B cell (primary cell): ENCODE measurements at regions not wholly inside any gene's neighbourhood (a gene's known extent, or its start where the extent isn't known, plus 50 kb on each side); places are given as distances from the start of the nearest gene placed in this dataset.
"Not testable (repeated sequence)": the region's sequence is repeated elsewhere in the genome, so short reads cannot be mapped to it uniquely, and the experiment has no call there.

ENCODE experiments used
- ATAC-seq: fragments of 200-7000 bp; cut with Tn5 transposase; one replicate; pipeline ENCODE4 v1.10.0; 2021; ENCODE audit warnings: low read depth, mild to moderate bottlenecking, moderate number of reproducible peaks, moderate library complexity
- CTCF ChIA-PET: fragments of 350-600 bp; sonication (Branson Sonifier 250); formaldehyde crosslinking; loops from one replicate; lab custom pipeline; 2021; ENCODE audit warnings: antibody characterized with exemption, inconsistent platforms; lab: Charles Lee
- POLR2A ChIA-PET: fragments of 350-600 bp; sonication (Branson Sonifier 250); formaldehyde crosslinking; loops from one replicate; lab custom pipeline; 2021; ENCODE audit warnings: antibody characterized with exemption; lab: Charles Lee
- DNase-seq: peaks from one replicate; pipeline ENCODE4 v3.0.0; 2013
- H2AFZ ChIP-seq: 2 replicates; pipeline ENCODE4 v1.6.1; 2012; ENCODE audit warnings: mild to moderate bottlenecking, low read depth, low read length; ENCODE audit not compliant: insufficient read depth, poor library complexity, severe bottlenecking
- H3K27ac ChIP-seq, 2 donors: 1 replicate in 1 of 2; 2 replicates in 1 of 2; pipeline ENCODE4 v1.5.1; 2012 to 2013; ENCODE audit warnings: low read length in 2 of 2, mild to moderate bottlenecking in 2 of 2, moderate library complexity in 1 of 2
- H3K27me3 ChIP-seq, 4 experiments: fragments of 200-600 bp in 1 of 4; sonication (generic) in 1 of 4; replicated peaks in 1 of 4; 1 replicate in 2 of 4; 2 replicates in 2 of 4; pipeline versions ENCODE4 v1.6.1 to v1.7.0; 2013 to 2016; ENCODE audit warnings: low read length in 3 of 4, mild to moderate bottlenecking in 2 of 4, mixed read lengths in 1 of 4, moderate library complexity in 1 of 4; ENCODE audit not compliant: insufficient read depth in 4 of 4, control insufficient read depth in 3 of 4; ENCODE audit errors: control extremely low read depth in 1 of 4
- H3K36me3 ChIP-seq, 2 experiments: replicated peaks in 1 of 2; 1 replicate in 1 of 2; 2 replicates in 1 of 2; pipeline versions ENCODE4 v1.6.1 to v1.7.1; 2013; ENCODE audit warnings: low read length in 1 of 2; ENCODE audit not compliant: insufficient read depth in 2 of 2, control insufficient read depth in 1 of 2; ENCODE audit errors: control extremely low read depth in 1 of 2, extremely low read depth in 1 of 2
- H3K4me1 ChIP-seq, 2 donors: fragments of 200-600 bp in 1 of 2; sonication (generic) in 1 of 2; 1 replicate in 1 of 2; 2 replicates in 1 of 2; pipeline versions ENCODE4 v1.5.1 to v1.6.1; 2013 to 2017; ENCODE audit warnings: low read length in 2 of 2; ENCODE audit not compliant: control insufficient read depth in 2 of 2, insufficient read depth in 2 of 2
- H3K4me2 ChIP-seq: replicated peaks from 2 replicates; pipeline ENCODE3; 2012; ENCODE audit warnings: mild to moderate bottlenecking, low read depth, low read length; ENCODE audit not compliant: poor library complexity, severe bottlenecking
- H3K4me3 ChIP-seq, 5 experiments: fragments of 200-600 bp in 1 of 5; sonication (generic) in 1 of 5; 1 replicate in 3 of 5; 2 replicates in 2 of 5; pipeline versions ENCODE4 v1.5.1 to v1.7.0; 2011 to 2016; ENCODE audit warnings: low read length in 4 of 5, mild to moderate bottlenecking in 4 of 5, low read depth in 2 of 5, control low read depth in 1 of 5, moderate library complexity in 1 of 5; ENCODE audit not compliant: insufficient read depth in 1 of 5; ENCODE audit errors: control extremely low read depth in 1 of 5, extremely low read depth in 1 of 5
- H3K79me2 ChIP-seq: fragments of 200-600 bp; sonication (generic); one replicate; pipeline ENCODE4 v1.6.0; 2016; ENCODE audit warnings: low read length; ENCODE audit not compliant: control insufficient read depth, insufficient read depth
- H3K9ac ChIP-seq: fragments of 200-600 bp; sonication (generic); 2 replicates; pipeline ENCODE4 v1.6.1; 2017; ENCODE audit warnings: mild to moderate bottlenecking, low read length, moderate library complexity
- H3K9me3 ChIP-seq, 3 donors: one replicate each; pipeline versions ENCODE4 v1.6.1 to v1.7.1; 2013; ENCODE audit warnings: low read length in 2 of 3; ENCODE audit not compliant: control insufficient read depth in 2 of 3, insufficient read depth in 1 of 3; ENCODE audit errors: control extremely low read depth in 1 of 3
- H4K20me1 ChIP-seq: 2 replicates; pipeline ENCODE4 v1.6.0; 2012; ENCODE audit warnings: mild to moderate bottlenecking, low read length; ENCODE audit not compliant: insufficient read depth, control insufficient read depth, poor library complexity, severe bottlenecking
- H3K27ac Mint-ChIP-seq: one replicate; pipeline ENCODE4 v1.8.0; 2021; ENCODE audit warnings: mixed read lengths
- H3K27me3 Mint-ChIP-seq: one replicate; pipeline ENCODE4 v1.8.0; 2021; ENCODE audit warnings: mixed read lengths
- H3K4me1 Mint-ChIP-seq: one replicate; pipeline ENCODE4 v1.8.0; 2021; ENCODE audit warnings: mixed read lengths
- H3K4me3 Mint-ChIP-seq: one replicate; pipeline ENCODE4 v1.8.0; 2021; ENCODE audit warnings: mixed read lengths
- H3K9me3 Mint-ChIP-seq: one replicate; pipeline ENCODE4 v1.8.0; 2022; ENCODE audit warnings: mixed read lengths; ENCODE audit not compliant: insufficient read depth
- EZH2 ChIP-seq: IDR thresholded peaks from 2 replicates; pipeline ENCODE4 v1.6.1; 2012; ENCODE audit warnings: borderline replicate concordance, low read depth, mild to moderate bottlenecking, moderate library complexity, low read length; ENCODE audit not compliant: insufficient read depth, poor library complexity, severe bottlenecking
- WGBS: methylation state at CpG from one replicate; pipeline ENCODE4 v1.1.5; 2013; ENCODE audit warnings: missing lambda C conversion rate; ENCODE audit not compliant: insufficient coverage; 5-methylcytosine and 5-hydroxymethylcytosine counted together
- intact Hi-C: fragments of 100-400 bp; cut with micrococcal nuclease; formaldehyde crosslinking; loops from one replicate; pipeline ENCODE4 v1.10.0; 2022
- TF ChIP-seq, protein P1 (sequence below): fragments of 200-600 bp; IDR thresholded peaks from one replicate; pipeline ENCODE4 v1.8.0; 2022; ENCODE audit warnings: antibody characterized with exemption, mild to moderate bottlenecking

DNA sequence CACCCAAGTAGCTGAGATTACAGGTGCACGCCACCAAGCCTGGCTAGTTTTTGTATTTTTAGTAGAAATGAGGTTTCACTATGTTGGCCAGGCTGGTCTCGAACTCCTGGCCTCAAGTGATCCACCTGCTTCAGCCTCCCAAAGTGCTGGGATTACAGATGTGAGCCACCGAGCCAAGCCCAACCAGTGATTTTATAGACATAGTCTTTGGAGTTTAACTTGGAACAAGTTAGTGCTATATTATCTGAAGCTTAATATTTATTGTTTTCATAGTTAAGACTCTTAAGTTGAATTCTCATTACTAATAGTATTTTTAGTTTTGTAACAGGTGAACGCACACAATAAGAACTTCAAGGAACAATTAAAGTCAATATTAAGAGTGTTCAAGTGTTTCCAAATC, 122.1 kb downstream of the SPAG6 start:
- H3K9me3 Mint-ChIP-seq, CTCF ChIA-PET: not testable (repeated sequence)

DNA sequence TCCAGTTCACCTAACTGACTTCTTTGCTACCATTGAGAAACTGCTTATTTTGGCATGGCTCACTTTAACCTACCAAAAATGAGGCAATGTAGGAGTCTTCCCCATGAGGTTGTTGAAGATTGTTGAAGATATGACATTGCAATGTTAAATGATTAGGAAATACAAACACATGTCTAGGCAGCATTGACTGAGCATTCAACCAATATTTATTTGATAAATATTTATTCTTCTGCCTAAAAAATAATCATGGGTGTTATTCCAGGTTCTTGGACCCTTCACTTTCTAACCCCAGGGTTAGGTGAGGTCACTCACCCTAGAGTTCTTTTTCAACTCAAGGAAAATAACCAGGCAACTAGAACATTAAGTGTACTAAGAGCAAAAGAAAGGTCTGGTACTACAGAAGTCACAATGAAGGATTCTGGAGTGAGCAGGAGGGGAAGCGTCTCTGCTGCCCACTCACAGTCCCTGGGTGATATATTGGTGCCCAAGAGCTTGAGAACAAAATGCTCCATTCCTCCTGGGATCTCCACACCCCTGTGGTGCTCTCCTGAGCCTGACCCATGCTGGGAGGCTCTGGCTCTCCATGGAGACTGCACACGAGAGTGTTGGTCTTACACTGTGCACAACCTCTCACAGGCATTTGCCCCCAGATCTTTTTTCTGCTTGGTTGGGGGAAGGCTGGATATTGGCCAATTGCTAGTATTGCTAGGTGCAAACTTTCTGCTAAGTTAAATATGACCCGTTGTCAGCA, 123.4 kb downstream of the SPAG6 start:
- Histone ChIP-seq H3K9me3 (no peaks in the 10 kb centered on the region), H3K9ac (no peak overlapping the region), H3K36me3 (no peaks in the 10 kb centered on the region), H3K27ac (no peak overlapping the region), H3K4me3 (no peak overlapping the region), H3K4me1 (peaks cover 5 to 8% of the 10 kb centered on the region in 2 donors), H2AFZ (no peak overlapping the region), H3K79me2 (no peaks in the 10 kb centered on the region), H4K20me1 (no peaks in the 10 kb centered on the region), H3K27me3 (peaks cover 1 to 22% (median 20%) of the 10 kb centered on the region in 4 experiments), H3K4me2 (no peak overlapping the region)
- H3K4me3 Mint-ChIP-seq: no peak overlapping the region
- intact Hi-C loops: no loop called here
- ChIA-PET POLR2A (no interaction called here), CTCF (no interaction called here)
- DNase-seq: no peak
- no peak for ATAC-seq
- WGBS: 100% methylated on average over 2 of the region's 3 CpGs
- TF ChIP-seq, protein P1, sequence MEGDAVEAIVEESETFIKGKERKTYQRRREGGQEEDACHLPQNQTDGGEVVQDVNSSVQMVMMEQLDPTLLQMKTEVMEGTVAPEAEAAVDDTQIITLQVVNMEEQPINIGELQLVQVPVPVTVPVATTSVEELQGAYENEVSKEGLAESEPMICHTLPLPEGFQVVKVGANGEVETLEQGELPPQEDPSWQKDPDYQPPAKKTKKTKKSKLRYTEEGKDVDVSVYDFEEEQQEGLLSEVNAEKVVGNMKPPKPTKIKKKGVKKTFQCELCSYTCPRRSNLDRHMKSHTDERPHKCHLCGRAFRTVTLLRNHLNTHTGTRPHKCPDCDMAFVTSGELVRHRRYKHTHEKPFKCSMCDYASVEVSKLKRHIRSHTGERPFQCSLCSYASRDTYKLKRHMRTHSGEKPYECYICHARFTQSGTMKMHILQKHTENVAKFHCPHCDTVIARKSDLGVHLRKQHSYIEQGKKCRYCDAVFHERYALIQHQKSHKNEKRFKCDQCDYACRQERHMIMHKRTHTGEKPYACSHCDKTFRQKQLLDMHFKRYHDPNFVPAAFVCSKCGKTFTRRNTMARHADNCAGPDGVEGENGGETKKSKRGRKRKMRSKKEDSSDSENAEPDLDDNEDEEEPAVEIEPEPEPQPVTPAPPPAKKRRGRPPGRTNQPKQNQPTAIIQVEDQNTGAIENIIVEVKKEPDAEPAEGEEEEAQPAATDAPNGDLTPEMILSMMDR: no peak
- TF ChIP-seq EZH2: no peak
- no peaks in the 10 kb centered on the region for H3K9me3 Mint-ChIP-seq
- H3K27me3 Mint-ChIP-seq: peaks cover 20% of the 10 kb centered on the region
- no peak overlapping the region for H3K27ac Mint-ChIP-seq
- H3K4me1 Mint-ChIP-seq: peaks cover 11% of the 10 kb centered on the region

More for the DNA sequence above, 122.1 kb downstream of the SPAG6 start:
- H3K79me2 ChIP-seq, H3K4me3 Mint-ChIP-seq, H3K9me3 ChIP-seq, H4K20me1 ChIP-seq, H3K36me3 ChIP-seq, ATAC-seq, H3K4me2 ChIP-seq, H2AFZ ChIP-seq, DNase-seq, H3K4me1 ChIP-seq, H3K27ac ChIP-seq, H3K9ac ChIP-seq, H3K27ac Mint-ChIP-seq, intact Hi-C loops, H3K4me3 ChIP-seq: not testable (repeated sequence)
- Mint-ChIP-seq H3K4me1 (peaks cover 13% of the 10 kb centered on the region), H3K27me3 (peaks cover 12% of the 10 kb centered on the region)
- H3K27me3 ChIP-seq: peaks cover 0 to 15% (median 6%) of the 10 kb centered on the region in 4 experiments
- POLR2A ChIA-PET: interaction anchor here (0.6 kb wide), 1 partner anchor 15 kb away, joined by 8 read pairs; no protein-coding TSS in a partner anchor
- WGBS: 80% methylated on average over 1 of the region's 4 CpGs
